Prostate gland (tissue), 2 donors: ENCODE measurements at regions not wholly inside any gene's neighbourhood (a gene's known extent, or its start where the extent isn't known, plus 50 kb on each side); places are given as distances from the start of the nearest gene placed in this dataset.

Experiments
- POLR2A ChIP-seq: fragments of 450-650 bp; IDR thresholded peaks from one replicate; pipeline ENCODE4 v1.6.1; 2016; ENCODE audit warnings: antibody characterized with exemption, mild to moderate bottlenecking
- POLR2AphosphoS5 ChIP-seq: sonication (generic); formaldehyde crosslinking; IDR thresholded peaks from one replicate; pipeline ENCODE4 v1.6.1; 2017; ENCODE audit warnings: antibody characterized with exemption
- TF ChIP-seq, protein P1 (sequence below), 4 experiments: fragments of 200-600 bp in 2 of 4; fragments of 450-650 bp in 2 of 4; sonication (generic) in 2 of 4; IDR thresholded peaks; 1 replicate in 3 of 4; 2 replicates in 1 of 4; pipeline ENCODE4 v1.5.1; 2016 to 2019; ENCODE audit warnings: antibody characterized with exemption in 4 of 4, mild to moderate bottlenecking in 2 of 4, moderate library complexity in 2 of 4

GRCh38 chr17:51486885-51487520, 226.7 kb downstream of the UTP18 start:
- TF ChIP-seq, protein P1, sequence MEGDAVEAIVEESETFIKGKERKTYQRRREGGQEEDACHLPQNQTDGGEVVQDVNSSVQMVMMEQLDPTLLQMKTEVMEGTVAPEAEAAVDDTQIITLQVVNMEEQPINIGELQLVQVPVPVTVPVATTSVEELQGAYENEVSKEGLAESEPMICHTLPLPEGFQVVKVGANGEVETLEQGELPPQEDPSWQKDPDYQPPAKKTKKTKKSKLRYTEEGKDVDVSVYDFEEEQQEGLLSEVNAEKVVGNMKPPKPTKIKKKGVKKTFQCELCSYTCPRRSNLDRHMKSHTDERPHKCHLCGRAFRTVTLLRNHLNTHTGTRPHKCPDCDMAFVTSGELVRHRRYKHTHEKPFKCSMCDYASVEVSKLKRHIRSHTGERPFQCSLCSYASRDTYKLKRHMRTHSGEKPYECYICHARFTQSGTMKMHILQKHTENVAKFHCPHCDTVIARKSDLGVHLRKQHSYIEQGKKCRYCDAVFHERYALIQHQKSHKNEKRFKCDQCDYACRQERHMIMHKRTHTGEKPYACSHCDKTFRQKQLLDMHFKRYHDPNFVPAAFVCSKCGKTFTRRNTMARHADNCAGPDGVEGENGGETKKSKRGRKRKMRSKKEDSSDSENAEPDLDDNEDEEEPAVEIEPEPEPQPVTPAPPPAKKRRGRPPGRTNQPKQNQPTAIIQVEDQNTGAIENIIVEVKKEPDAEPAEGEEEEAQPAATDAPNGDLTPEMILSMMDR (IDR thresholded peaks at IDR 0.05): no peak
- no peak for TF ChIP-seq POLR2AphosphoS5
- TF ChIP-seq POLR2A: no peak
